ENCODE measurements at regions not wholly inside any gene's neighbourhood (a gene's known extent, or its start where the extent isn't known, plus 50 kb on each side); places are given as distances from the start of the nearest gene placed in this dataset.

GRCh38 chr7:67847092-67847787 lies 850.6 kb downstream of the TYW1 start:
- no peak for TF ChIP-seq CTCF (IDR thresholded peaks at IDR 0.05; ENCODE audit: low read depth, low read length)
- Histone ChIP-seq H3K36me3 (no peaks in the 10 kb centered on the region), H3K4me1 (no peaks in the 10 kb centered on the region), H3K9me3 (no peaks in the 10 kb centered on the region), H3K4me3 (ENCODE audit: low read depth, low read length) (no peak overlapping the region), H3K27me3 (no peaks in the 10 kb centered on the region)
- no peak for DNase-seq

- Histone ChIP-seq H3K9me3 (no peaks in the 10 kb centered on the region), H3K36me3 (no peaks in the 10 kb centered on the region), H3K27me3 (no peaks in the 10 kb centered on the region), H3K4me1 (no peaks in the 10 kb centered on the region), H3K4me3 (ENCODE audit: low read depth, low read length) (peak overlapping the region; percentile 28)
- no peak for DNase-seq
- TF ChIP-seq CTCF (IDR thresholded peaks at IDR 0.05; ENCODE audit: low read depth, low read length): no peak
These were observed 857.9 kb downstream of the TYW1 start for GRCh38 chr7:67854221-67855178.

GRCh38 chr7:67855322-67855721 lies 858.7 kb downstream of the TYW1 start:
- Histone ChIP-seq H3K4me1 (no peaks in the 10 kb centered on the region), H3K27me3 (no peaks in the 10 kb centered on the region), H3K4me3 (ENCODE audit: low read depth, low read length) (no peak overlapping the region), H3K36me3 (no peaks in the 10 kb centered on the region), H3K9me3 (no peaks in the 10 kb centered on the region)
- DNase-seq: no peak
- TF ChIP-seq CTCF (IDR thresholded peaks at IDR 0.05; ENCODE audit: low read depth, low read length): no peak

- no peak for DNase-seq
- H3K27me3 ChIP-seq: no peaks in the 10 kb centered on the region
- TF ChIP-seq CTCF (IDR thresholded peaks at IDR 0.05; ENCODE audit: low read depth, low read length): no peak
- no peaks in the 10 kb centered on the region for H3K9me3 ChIP-seq
- H3K4me1 ChIP-seq: no peaks in the 10 kb centered on the region
- H3K4me3 ChIP-seq (ENCODE audit: low read depth, low read length): no peak overlapping the region
- H3K36me3 ChIP-seq: no peaks in the 10 kb centered on the region
These were observed 859.4 kb downstream of the TYW1 start for GRCh38 chr7:67856046-67856445.

- DNase-seq: no peak
- H3K4me1 ChIP-seq: no peaks in the 10 kb centered on the region
- no peak for TF ChIP-seq CTCF (IDR thresholded peaks at IDR 0.05; ENCODE audit: low read depth, low read length)
- no peaks in the 10 kb centered on the region for H3K27me3 ChIP-seq
- H3K4me3 ChIP-seq (ENCODE audit: low read depth, low read length): no peak overlapping the region
- no peaks in the 10 kb centered on the region for H3K9me3 ChIP-seq
- H3K36me3 ChIP-seq: no peaks in the 10 kb centered on the region
These were observed 861.1 kb downstream of the TYW1 start for GRCh38 chr7:67857698-67858097.

- no peaks in the 10 kb centered on the region for H3K9me3 ChIP-seq
- no peaks in the 10 kb centered on the region for H3K36me3 ChIP-seq
- no peak for TF ChIP-seq CTCF (IDR thresholded peaks at IDR 0.05; ENCODE audit: low read depth, low read length)
- no peak for DNase-seq
- no peaks in the 10 kb centered on the region for H3K4me1 ChIP-seq
- no peaks in the 10 kb centered on the region for H3K27me3 ChIP-seq
- no peak overlapping the region for H3K4me3 ChIP-seq (ENCODE audit: low read depth, low read length)
These were observed 862.3 kb downstream of the TYW1 start for GRCh38 chr7:67858931-67859330.
